BJ (cell line): ENCODE measurements at regions not wholly inside any gene's neighbourhood (a gene's known extent, or its start where the extent isn't known, plus 50 kb on each side); places are given as distances from the start of the nearest gene placed in this dataset.

ENCODE experiments used
- CTCF ChIA-PET: fragments of 350-600 bp; formaldehyde crosslinking; extraction: SDS; loops from one replicate; lab custom pipeline; 2021; ENCODE audit warnings: antibody characterized with exemption, inconsistent platforms; lab: Yijun Ruan, JAX
- POLR2A ChIA-PET: fragments of 300-600 bp; sonication (Branson Sonifier 250); formaldehyde crosslinking; extraction: SDS; loops from one replicate; lab custom pipeline; 2021; ENCODE audit warnings: antibody characterized with exemption; lab: Charles Lee
- DNase-seq: peaks from one replicate; pipeline ENCODE4 v3.0.0-alpha.2; 2011; ENCODE audit warnings: low read depth
- H3K27me3 ChIP-seq: 2 replicates; pipeline ENCODE4 v1.6.0; 2011; ENCODE audit warnings: low read length; ENCODE audit not compliant: control insufficient read depth, insufficient read depth
- H3K36me3 ChIP-seq: 2 replicates; pipeline ENCODE4 v1.5.1; 2011; ENCODE audit warnings: low read length; ENCODE audit not compliant: control insufficient read depth, insufficient read depth
- H3K4me3 ChIP-seq: 2 replicates; pipeline ENCODE4 v1.5.1; 2011; ENCODE audit warnings: low read depth, mild to moderate bottlenecking, control low read depth, low read length
- TF ChIP-seq, protein P1 (sequence below): IDR thresholded peaks from 2 replicates; pipeline ENCODE4 v1.5.1; 2011; ENCODE audit warnings: low read depth, mild to moderate bottlenecking, control low read depth, inconsistent platforms, low read length, moderate library complexity; ENCODE audit not compliant: insufficient read depth

DNA sequence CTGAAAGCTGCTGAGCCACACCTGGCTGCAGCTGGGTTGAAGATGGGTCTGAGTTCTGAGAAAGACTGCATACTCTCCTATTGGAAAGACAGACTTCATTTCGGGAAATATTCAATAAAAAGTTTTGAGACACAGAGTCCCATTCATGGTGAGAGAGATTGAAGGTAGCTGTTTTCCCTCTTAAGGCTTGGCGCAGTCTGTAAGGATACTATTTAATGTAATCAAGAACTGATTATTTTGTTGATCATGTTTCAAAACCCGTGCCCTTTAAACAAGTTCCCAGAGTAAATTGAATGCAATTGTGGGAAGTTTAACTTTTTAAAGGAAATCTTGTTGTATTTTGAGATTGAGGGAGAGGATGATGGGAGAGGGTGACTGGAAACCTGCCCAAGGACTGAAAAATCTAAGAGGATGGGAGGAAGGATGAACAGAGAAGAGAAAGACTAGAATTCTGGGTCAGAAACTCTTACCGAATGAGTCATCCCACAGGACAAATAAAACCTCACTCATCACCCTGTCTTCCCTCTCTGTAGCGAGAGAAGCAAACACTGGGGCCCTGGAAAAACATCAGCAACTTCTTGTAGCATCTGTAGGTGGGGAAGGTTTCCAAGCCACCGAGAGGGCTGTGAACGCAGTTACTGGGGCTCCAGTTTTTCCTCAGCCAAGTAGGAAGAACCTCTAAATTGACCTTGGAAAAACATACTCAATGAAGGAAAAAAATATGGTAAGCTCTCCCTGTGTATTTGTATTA lies 193.2 kb upstream of the TPRG1 start:
- DNase-seq = no peak
- peaks cover 2% of the 10 kb centered on the region for H3K27me3 ChIP-seq
- CTCF ChIA-PET = interaction anchor here (1.1 kb wide), 1 partner anchor 27 kb away, joined by 3 read pairs; no protein-coding TSS in a partner anchor
- H3K36me3 ChIP-seq = no peaks in the 10 kb centered on the region
- POLR2A ChIA-PET = no interaction called here
- no peak overlapping the region for H3K4me3 ChIP-seq
- TF ChIP-seq, protein P1, sequence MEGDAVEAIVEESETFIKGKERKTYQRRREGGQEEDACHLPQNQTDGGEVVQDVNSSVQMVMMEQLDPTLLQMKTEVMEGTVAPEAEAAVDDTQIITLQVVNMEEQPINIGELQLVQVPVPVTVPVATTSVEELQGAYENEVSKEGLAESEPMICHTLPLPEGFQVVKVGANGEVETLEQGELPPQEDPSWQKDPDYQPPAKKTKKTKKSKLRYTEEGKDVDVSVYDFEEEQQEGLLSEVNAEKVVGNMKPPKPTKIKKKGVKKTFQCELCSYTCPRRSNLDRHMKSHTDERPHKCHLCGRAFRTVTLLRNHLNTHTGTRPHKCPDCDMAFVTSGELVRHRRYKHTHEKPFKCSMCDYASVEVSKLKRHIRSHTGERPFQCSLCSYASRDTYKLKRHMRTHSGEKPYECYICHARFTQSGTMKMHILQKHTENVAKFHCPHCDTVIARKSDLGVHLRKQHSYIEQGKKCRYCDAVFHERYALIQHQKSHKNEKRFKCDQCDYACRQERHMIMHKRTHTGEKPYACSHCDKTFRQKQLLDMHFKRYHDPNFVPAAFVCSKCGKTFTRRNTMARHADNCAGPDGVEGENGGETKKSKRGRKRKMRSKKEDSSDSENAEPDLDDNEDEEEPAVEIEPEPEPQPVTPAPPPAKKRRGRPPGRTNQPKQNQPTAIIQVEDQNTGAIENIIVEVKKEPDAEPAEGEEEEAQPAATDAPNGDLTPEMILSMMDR = no peak

DNA sequence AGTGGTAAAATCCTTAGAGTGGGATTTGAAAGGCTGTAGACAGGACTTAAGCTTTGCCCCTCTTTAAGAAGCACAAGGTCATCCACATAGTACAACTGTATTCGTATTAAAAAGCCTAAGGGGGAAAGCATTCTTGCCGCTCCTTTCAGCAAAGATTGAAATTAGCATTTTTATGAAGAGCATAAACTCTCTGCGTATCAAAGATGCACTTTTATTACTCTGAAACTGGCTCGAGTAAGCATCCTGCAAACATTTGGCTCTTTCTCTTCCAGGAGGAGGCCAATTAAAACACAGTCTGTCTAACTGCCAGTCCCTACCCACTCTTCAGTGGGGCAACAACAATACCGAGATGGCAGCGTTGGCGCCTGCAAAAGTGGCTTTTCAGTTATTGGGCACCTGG lies 192.5 kb upstream of the TPRG1 start:
- Histone ChIP-seq H3K4me3 (no peak overlapping the region), H3K36me3 (no peaks in the 10 kb centered on the region), H3K27me3 (no peaks in the 10 kb centered on the region; the same call in 1 of the 2 replicates)
- ChIA-PET POLR2A (no interaction called here), CTCF (interaction anchor here (1.1 kb wide), 1 partner anchor 27 kb away, joined by 3 read pairs; no protein-coding TSS in a partner anchor)
- TF ChIP-seq, protein P1 = no peak
- no peak for DNase-seq

- no peaks in the 10 kb centered on the region for H3K36me3 ChIP-seq
- no peaks in the 10 kb centered on the region; the same call in 1 of the 2 replicates for H3K27me3 ChIP-seq
- CTCF ChIA-PET = no interaction called here
- POLR2A ChIA-PET = no interaction called here
- TF ChIP-seq, protein P1 = no peak
- H3K4me3 ChIP-seq = no peak overlapping the region
- no peak for DNase-seq
These were observed 192.0 kb upstream of the TPRG1 start for GRCh38 chr3:188979669-188980310.

DNA sequence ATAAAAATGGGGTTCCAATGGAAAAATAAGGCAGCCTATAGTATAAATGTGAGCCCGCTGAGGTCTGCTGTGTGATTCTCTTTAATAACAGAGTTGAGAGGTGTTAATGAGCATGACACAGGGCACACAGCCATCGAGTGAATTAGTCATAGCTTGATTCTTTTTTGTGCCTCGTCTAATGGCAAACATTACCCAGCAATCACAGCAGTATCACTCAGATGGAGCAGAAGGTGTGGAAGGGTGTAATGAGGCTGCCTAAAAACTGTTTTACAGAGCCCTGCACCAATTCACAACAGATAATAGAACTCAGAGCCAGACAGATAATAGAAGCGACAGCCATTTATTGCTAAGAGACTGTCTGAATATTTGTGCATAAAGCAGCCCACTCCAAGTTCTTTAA lies 178.6 kb upstream of the TPRG1 start:
- Histone ChIP-seq H3K36me3 (no peaks in the 10 kb centered on the region), H3K4me3 (no peak overlapping the region), H3K27me3 (peaks cover 2% of the 10 kb centered on the region; the same call in 1 of the 2 replicates)
- no peak for DNase-seq
- TF ChIP-seq, protein P1 = no peak
- ChIA-PET CTCF (interaction anchor here (1.5 kb wide), 1 partner anchor 10 kb away, joined by 3 read pairs; no protein-coding TSS in a partner anchor), POLR2A (no interaction called here)

- TF ChIP-seq, protein P1 = no peak
- ChIA-PET POLR2A (no interaction called here), CTCF (interaction anchor here (0.8 to 1.5 kb wide), 2 partner anchors 41 to 231 kb away, joined by 3 to 6 read pairs; no protein-coding TSS in a partner anchor)
- Histone ChIP-seq H3K27me3 (no peaks in the 10 kb centered on the region), H3K36me3 (no peaks in the 10 kb centered on the region), H3K4me3 (no peak overlapping the region)
- DNase-seq = peak; percentile 29
These were observed 170.2 kb upstream of the TPRG1 start for GRCh38 chr3:189001559-189001958.
